IMR-90 (cell line): ENCODE measurements at regions not wholly inside any gene's neighbourhood (a gene's known extent, or its start where the extent isn't known, plus 50 kb on each side); places are given as distances from the start of the nearest gene placed in this dataset.
A peak's percentile ranks its signal among the peaks of the same experiment; 100 is the strongest.

Source experiments
- ATAC-seq: fragments of 200-7000 bp; cut with Tn5 transposase; 2 replicates; pipeline ENCODE4 v1.9.1; 2020; ENCODE audit warnings: low read depth, mild to moderate bottlenecking, moderate library complexity
- BruUV-seq: library from RNA; stranded (reverse); fragments of 400-500 nt; replicated peaks from 2 replicates; lab custom pipeline; 2021; lab: Mats Ljungman, UMichigan
- CTCF ChIA-PET: fragments of 300-600 bp; formaldehyde crosslinking; extraction: SDS; loops from one replicate; lab custom pipeline; 2021; ENCODE audit warnings: antibody characterized with exemption; lab: Yijun Ruan, JAX
- POLR2A ChIA-PET: fragments of 300-600 bp; sonication (Branson Sonifier 250); formaldehyde crosslinking; loops from one replicate; lab custom pipeline; 2022; ENCODE audit warnings: antibody characterized with exemption; ENCODE audit not compliant: unreplicated experiment; lab: Charles Lee
- DNase-seq: peaks from one replicate; pipeline ENCODE4 v3.0.0; 2013
- H2AFZ ChIP-seq: replicated peaks from 2 replicates; pipeline ENCODE3; 2013; ENCODE audit warnings: low read length, mild to moderate bottlenecking; ENCODE audit not compliant: poor library complexity
- H2AK5ac ChIP-seq: 2 replicates; pipeline ENCODE4 v1.6.1; 2013; ENCODE audit warnings: low read depth, low read length, inconsistent platforms
- H2AK9ac ChIP-seq: replicated peaks from 2 replicates; pipeline ENCODE3; 2013; ENCODE audit warnings: mild to moderate bottlenecking, low read depth, low read length, moderate library complexity; ENCODE audit not compliant: poor library complexity
- H2BK120ac ChIP-seq: 2 replicates; pipeline ENCODE4 v1.6.1; 2013; ENCODE audit warnings: low read depth, low read length, inconsistent platforms
- H2BK15ac ChIP-seq: 3 replicates; pipeline ENCODE4 v1.6.1; 2013; ENCODE audit warnings: low read depth, low read length, inconsistent platforms
- H2BK20ac ChIP-seq: 2 replicates; pipeline ENCODE4 v1.6.1; 2013; ENCODE audit warnings: low read depth, mild to moderate bottlenecking, inconsistent platforms, low read length, moderate library complexity
- H2BK5ac ChIP-seq: 2 replicates; pipeline ENCODE4 v1.6.1; 2013; ENCODE audit warnings: mild to moderate bottlenecking, low read depth, low read length, inconsistent platforms; ENCODE audit not compliant: poor library complexity, severe bottlenecking
- H3K14ac ChIP-seq: replicated peaks from 2 replicates; pipeline ENCODE4 v1.6.1; 2013; ENCODE audit warnings: low read depth, low read length, inconsistent platforms
- H3K18ac ChIP-seq: 2 replicates; pipeline ENCODE4 v1.6.1; 2013; ENCODE audit warnings: low read depth, low read length, control low read depth
- H3K23ac ChIP-seq: 2 replicates; pipeline ENCODE4 v1.6.1; 2013; ENCODE audit warnings: low read depth, low read length, inconsistent platforms
- H3K27ac ChIP-seq: 2 replicates; pipeline ENCODE4 v1.5.1; 2013; ENCODE audit warnings: mild to moderate bottlenecking, control low read depth, low read length; ENCODE audit not compliant: insufficient read depth
- H3K27me3 ChIP-seq: 2 replicates; pipeline ENCODE4 v1.6.1; 2013; ENCODE audit warnings: low read length; ENCODE audit not compliant: control insufficient read depth, insufficient read depth
- H3K36me3 ChIP-seq: 2 replicates; pipeline ENCODE4 v1.6.1; 2013; ENCODE audit warnings: low read length, mixed read lengths; ENCODE audit not compliant: control insufficient read depth, insufficient read depth
- H3K4ac ChIP-seq: 2 replicates; pipeline ENCODE4 v1.6.1; 2013; ENCODE audit warnings: low read depth, low read length, inconsistent platforms
- H3K4me1 ChIP-seq: 2 replicates; pipeline ENCODE4 v1.6.1; 2013; ENCODE audit warnings: low read length, mixed read lengths; ENCODE audit not compliant: control insufficient read depth, insufficient read depth
- H3K4me2 ChIP-seq: 2 replicates; pipeline ENCODE4 v1.6.1; 2013; ENCODE audit warnings: low read depth, mild to moderate bottlenecking, control low read depth, low read length, moderate library complexity
- H3K4me3 ChIP-seq: 2 replicates; pipeline ENCODE4 v1.5.1; 2013; ENCODE audit warnings: low read depth, mild to moderate bottlenecking, control low read depth, low read length, moderate library complexity; ENCODE audit not compliant: insufficient read depth
- H3K56ac ChIP-seq: 2 replicates; pipeline ENCODE4 v1.6.1; 2013; ENCODE audit warnings: low read length, inconsistent platforms; ENCODE audit not compliant: insufficient read depth; ENCODE audit errors: extremely low read depth
- H3K79me1 ChIP-seq, 2 experiments: 2 replicates each; pipeline ENCODE4 v1.6.1; 2013; ENCODE audit warnings: low read length in 2 of 2, inconsistent platforms in 1 of 2, low read depth in 1 of 2
- H3K9ac ChIP-seq: 2 replicates; pipeline ENCODE4 v1.6.1; 2013; ENCODE audit warnings: low read depth, low read length, control low read depth
- H3K9me1 ChIP-seq: 2 replicates; pipeline ENCODE4 v1.6.1; 2013; ENCODE audit warnings: low read length, inconsistent platforms; ENCODE audit not compliant: insufficient read depth
- H3K9me3 ChIP-seq: 2 replicates; pipeline ENCODE4 v1.6.1; 2013; ENCODE audit warnings: low read length; ENCODE audit not compliant: control insufficient read depth, insufficient read depth
- H4K20me1 ChIP-seq: 2 replicates; pipeline ENCODE4 v1.6.1; 2013; ENCODE audit warnings: low read length, inconsistent platforms; ENCODE audit not compliant: insufficient read depth
- H4K5ac ChIP-seq: 2 replicates; pipeline ENCODE4 v1.6.1; 2013; ENCODE audit warnings: mild to moderate bottlenecking, low read depth, low read length, control low read depth
- H4K8ac ChIP-seq, 2 experiments: 2 replicates each; pipeline ENCODE4 v1.6.1; 2013; ENCODE audit warnings: low read depth in 2 of 2, low read length in 2 of 2, control low read depth in 1 of 2, inconsistent platforms in 1 of 2
- H4K91ac ChIP-seq: 2 replicates; pipeline ENCODE4 v1.6.1; 2013; ENCODE audit warnings: low read depth, low read length, inconsistent platforms; ENCODE audit not compliant: insufficient read depth
- BHLHE40 ChIP-seq: fragments of 150-350 bp; IDR thresholded peaks from 2 replicates; pipeline ENCODE4 v1.6.1; 2016; ENCODE audit warnings: mild to moderate bottlenecking, low read depth, low read length
- CEBPB ChIP-seq: IDR thresholded peaks from 2 replicates; pipeline ENCODE4 v1.6.1; 2012; ENCODE audit warnings: low read depth, low read length, improper control_type of control experiment
- CHD1 ChIP-seq: IDR thresholded peaks from 2 replicates; pipeline ENCODE4 v1.6.1; 2012; ENCODE audit warnings: low read depth, low read length, improper control_type of control experiment
- FOS ChIP-seq: fragments of 150-350 bp; IDR thresholded peaks from 2 replicates; pipeline ENCODE4 v1.6.1; 2016; ENCODE audit warnings: low read depth, low read length
- MAFK ChIP-seq: IDR thresholded peaks from 2 replicates; pipeline ENCODE4 v1.6.1; 2012; ENCODE audit warnings: low read depth, low read length, improper control_type of control experiment
- MAZ ChIP-seq: IDR thresholded peaks from 2 replicates; pipeline ENCODE4 v1.6.1; 2012; ENCODE audit warnings: low read depth, mild to moderate bottlenecking, low read length, improper control_type of control experiment, moderate library complexity, borderline replicate concordance
- MXI1 ChIP-seq: IDR thresholded peaks from 2 replicates; pipeline ENCODE4 v1.6.1; 2012; ENCODE audit warnings: low read depth, mild to moderate bottlenecking, low read length, moderate library complexity, borderline replicate concordance
- NFE2L2 ChIP-seq: fragments of 150-350 bp; IDR thresholded peaks from 2 replicates; pipeline ENCODE4 v1.6.1; 2016; ENCODE audit warnings: low read depth, mild to moderate bottlenecking, low read length
- POLR2A ChIP-seq: IDR thresholded peaks from 2 replicates; pipeline ENCODE4 v1.6.1; 2012; ENCODE audit warnings: mild to moderate bottlenecking, low read depth, low read length
- RAD21 ChIP-seq: IDR thresholded peaks from 2 replicates; pipeline ENCODE4 v1.6.1; 2012; ENCODE audit warnings: low read length, improper control_type of control experiment
- RCOR1 ChIP-seq: IDR thresholded peaks from 2 replicates; pipeline ENCODE4 v1.6.1; 2012; ENCODE audit warnings: mild to moderate bottlenecking, low read length, improper control_type of control experiment; ENCODE audit not compliant: insufficient replicate concordance
- RFX5 ChIP-seq: IDR thresholded peaks from 2 replicates; pipeline ENCODE4 v1.8.0; 2012; ENCODE audit warnings: low read depth, mild to moderate bottlenecking, low read length, moderate library complexity
- SMC3 ChIP-seq: fragments of 150-350 bp; IDR thresholded peaks from 2 replicates; pipeline ENCODE4 v1.6.1; 2016; ENCODE audit warnings: low read depth, mild to moderate bottlenecking, antibody characterized with exemption, low read length, moderate library complexity
- WGBS, 2 experiments: methylation state at CpG; one replicate each; pipeline versions ENCODE4 v1.1.5 to v1.1.7; 2013; ENCODE audit warnings: missing lambda C conversion rate in 2 of 2; ENCODE audit not compliant: insufficient read length in 1 of 2; ENCODE audit errors: extremely low coverage in 2 of 2; 5-methylcytosine and 5-hydroxymethylcytosine counted together
- dilution Hi-C: fragments of 300-500 bp; cut with HindIII; formaldehyde crosslinking; loops from one replicate; pipeline ENCODE4 v1.14.3; 2018; ENCODE audit warnings: low sequenced_read_pairs; ENCODE audit not compliant: unreplicated experiment
- in situ Hi-C: fragments of 300-500 bp; cut with MboI; formaldehyde crosslinking; loops from 3 replicates; pipeline ENCODE4 v1.14.3; 2019; ENCODE audit warnings: low sequenced_read_pairs, inconsistent platforms, mixed read lengths
- intact Hi-C: fragments of 100-400 bp; cut with micrococcal nuclease; formaldehyde crosslinking; loops from 2 replicates; pipeline ENCODE4 v1.10.0; 2022
- TF ChIP-seq, protein P1 (sequence below): conservative IDR thresholded peaks from 2 replicates; pipeline ENCODE4 v1.5.1; 2012; ENCODE audit warnings: mild to moderate bottlenecking, low read depth, low read length, improper control_type of control experiment
- TF ChIP-seq, protein P2 (sequence below): fragments of 150-350 bp; IDR thresholded peaks from 2 replicates; pipeline ENCODE4 v1.6.1; 2016; ENCODE audit warnings: low read depth, mild to moderate bottlenecking, low read length, moderate library complexity, borderline replicate concordance

DNA sequence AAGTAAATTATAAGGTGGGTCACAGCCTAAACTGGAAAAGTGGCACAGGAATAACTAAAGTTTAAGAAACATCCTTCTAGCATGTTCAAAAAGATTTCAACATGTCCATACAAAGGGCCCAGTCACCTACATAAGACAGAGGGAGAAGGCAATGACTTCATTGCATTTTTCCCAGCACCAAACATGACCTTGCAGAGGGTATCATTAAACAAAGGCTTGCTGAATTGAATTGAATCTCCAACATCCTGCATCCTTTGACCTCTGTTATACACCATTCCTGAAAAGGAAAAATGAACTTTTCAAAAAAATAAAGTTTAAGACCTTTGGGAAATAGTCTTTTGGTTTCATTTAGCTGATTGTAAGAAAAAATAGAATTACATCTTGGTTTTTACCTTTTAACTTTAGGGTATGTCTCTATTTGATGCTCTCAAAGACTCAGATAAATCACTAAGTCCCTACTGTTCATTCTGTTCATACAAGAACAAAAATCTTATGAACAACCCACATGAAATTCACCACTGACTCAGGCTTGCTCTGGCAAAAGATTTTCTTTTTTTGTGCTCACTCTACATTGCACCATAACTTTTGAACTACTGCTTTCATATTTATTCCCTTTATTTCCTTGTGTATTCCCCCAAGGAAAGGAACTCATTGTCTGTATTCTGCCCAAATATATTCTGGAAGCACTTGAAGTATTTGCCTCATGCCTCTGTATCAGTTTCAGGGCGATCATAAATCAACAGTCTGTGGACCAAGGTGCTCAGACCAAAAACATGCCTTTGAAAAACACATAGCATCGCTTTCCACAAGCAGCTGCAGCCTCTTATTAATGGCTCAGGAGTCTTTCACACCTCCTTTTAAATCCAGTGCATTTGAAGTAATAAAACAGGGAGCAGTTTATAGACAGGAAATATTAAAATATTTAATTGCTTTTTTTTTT lies 121.7 kb downstream of the DUSP6 start:
- Histone ChIP-seq H3K56ac (no peak overlapping the region), H3K14ac (no peak overlapping the region), H2AK9ac (no peak overlapping the region), H3K27ac (no peak overlapping the region), H3K36me3 (no peaks in the 10 kb centered on the region), H2BK5ac (no peak overlapping the region), H4K5ac (peak overlapping the region; percentile 68; the same call in 1 of the 2 replicates), H2AFZ (no peak overlapping the region), H4K8ac (no peak overlapping the region), H3K23ac (no peak overlapping the region), H4K20me1 (no peaks in the 10 kb centered on the region), H3K4me2 (no peak overlapping the region), H3K79me1 (no peaks in the 10 kb centered on the region), H3K27me3 (no peaks in the 10 kb centered on the region), H2BK15ac (no peak overlapping the region), H3K4me1 (peaks cover 2% of the 10 kb centered on the region; the same call in 1 of the 2 replicates), H4K91ac (no peak overlapping the region), H2BK120ac (no peak overlapping the region), H3K9ac (no peak overlapping the region), H3K18ac (no peak overlapping the region), H2AK5ac (no peak overlapping the region; the same call in 1 of the 2 replicates), H3K9me1 (peaks cover 2% of the 10 kb centered on the region), H3K4me3 (no peak overlapping the region), H3K4ac (no peak overlapping the region), H3K9me3 (no peaks in the 10 kb centered on the region), H2BK20ac (no peak overlapping the region)
- ChIA-PET CTCF (interaction anchor here (1.3 kb wide), 1 partner anchor 14 kb away, joined by 4 read pairs; no protein-coding TSS in a partner anchor), POLR2A (interaction anchor here (0.7 kb wide), 1 partner anchor 13 kb away, joined by 3 read pairs; no protein-coding TSS in a partner anchor)
- no peak for DNase-seq
- 100% methylated on average over 1 of the region's 2 CpGs; no CpG with 5 or more reads in 1 of the 2 experiments for WGBS, 2 experiments
- BruUV-seq, result no TSS peak
- ATAC-seq, result peak; percentile 10; the same call in 1 of the 2 replicates
- in situ Hi-C loops (no loop called here), intact Hi-C loops (no loop called here), dilution Hi-C loops (no loop called here)
- TF ChIP-seq MAFK, result no peak
- TF ChIP-seq NFE2L2, result no peak
- no peak for TF ChIP-seq SMC3
- TF ChIP-seq RCOR1, result no peak
- TF ChIP-seq, protein P1, sequence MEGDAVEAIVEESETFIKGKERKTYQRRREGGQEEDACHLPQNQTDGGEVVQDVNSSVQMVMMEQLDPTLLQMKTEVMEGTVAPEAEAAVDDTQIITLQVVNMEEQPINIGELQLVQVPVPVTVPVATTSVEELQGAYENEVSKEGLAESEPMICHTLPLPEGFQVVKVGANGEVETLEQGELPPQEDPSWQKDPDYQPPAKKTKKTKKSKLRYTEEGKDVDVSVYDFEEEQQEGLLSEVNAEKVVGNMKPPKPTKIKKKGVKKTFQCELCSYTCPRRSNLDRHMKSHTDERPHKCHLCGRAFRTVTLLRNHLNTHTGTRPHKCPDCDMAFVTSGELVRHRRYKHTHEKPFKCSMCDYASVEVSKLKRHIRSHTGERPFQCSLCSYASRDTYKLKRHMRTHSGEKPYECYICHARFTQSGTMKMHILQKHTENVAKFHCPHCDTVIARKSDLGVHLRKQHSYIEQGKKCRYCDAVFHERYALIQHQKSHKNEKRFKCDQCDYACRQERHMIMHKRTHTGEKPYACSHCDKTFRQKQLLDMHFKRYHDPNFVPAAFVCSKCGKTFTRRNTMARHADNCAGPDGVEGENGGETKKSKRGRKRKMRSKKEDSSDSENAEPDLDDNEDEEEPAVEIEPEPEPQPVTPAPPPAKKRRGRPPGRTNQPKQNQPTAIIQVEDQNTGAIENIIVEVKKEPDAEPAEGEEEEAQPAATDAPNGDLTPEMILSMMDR, result no peak
- TF ChIP-seq RFX5, result no peak
- no peak for TF ChIP-seq POLR2A
- TF ChIP-seq MXI1, result no peak
- no peak for TF ChIP-seq CEBPB
- no peak for TF ChIP-seq FOS
- no peak for TF ChIP-seq BHLHE40
- TF ChIP-seq RAD21, result no peak
- no peak for TF ChIP-seq MAZ
- no peak for TF ChIP-seq CHD1
- TF ChIP-seq, protein P2, sequence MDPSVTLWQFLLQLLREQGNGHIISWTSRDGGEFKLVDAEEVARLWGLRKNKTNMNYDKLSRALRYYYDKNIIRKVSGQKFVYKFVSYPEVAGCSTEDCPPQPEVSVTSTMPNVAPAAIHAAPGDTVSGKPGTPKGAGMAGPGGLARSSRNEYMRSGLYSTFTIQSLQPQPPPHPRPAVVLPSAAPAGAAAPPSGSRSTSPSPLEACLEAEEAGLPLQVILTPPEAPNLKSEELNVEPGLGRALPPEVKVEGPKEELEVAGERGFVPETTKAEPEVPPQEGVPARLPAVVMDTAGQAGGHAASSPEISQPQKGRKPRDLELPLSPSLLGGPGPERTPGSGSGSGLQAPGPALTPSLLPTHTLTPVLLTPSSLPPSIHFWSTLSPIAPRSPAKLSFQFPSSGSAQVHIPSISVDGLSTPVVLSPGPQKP, result no peak
